B cell (primary cell): ENCODE measurements at regions not wholly inside any gene's neighbourhood (a gene's known extent, or its start where the extent isn't known, plus 50 kb on each side); places are given as distances from the start of the nearest gene placed in this dataset.

Source experiments
- ATAC-seq: fragments of 200-7000 bp; cut with Tn5 transposase; one replicate; pipeline ENCODE4 v1.10.0; 2021; ENCODE audit warnings: low read depth, mild to moderate bottlenecking, moderate number of reproducible peaks, moderate library complexity
- CTCF ChIA-PET: fragments of 350-600 bp; sonication (Branson Sonifier 250); formaldehyde crosslinking; loops from one replicate; lab custom pipeline; 2021; ENCODE audit warnings: antibody characterized with exemption, inconsistent platforms; lab: Charles Lee
- POLR2A ChIA-PET: fragments of 350-600 bp; sonication (Branson Sonifier 250); formaldehyde crosslinking; loops from one replicate; lab custom pipeline; 2021; ENCODE audit warnings: antibody characterized with exemption; lab: Charles Lee
- DNase-seq: peaks from one replicate; pipeline ENCODE4 v3.0.0; 2013
- H2AFZ ChIP-seq: 2 replicates; pipeline ENCODE4 v1.6.1; 2012; ENCODE audit warnings: mild to moderate bottlenecking, low read depth, low read length; ENCODE audit not compliant: insufficient read depth, poor library complexity, severe bottlenecking
- H3K27ac ChIP-seq, 2 donors: 1 replicate in 1 of 2; 2 replicates in 1 of 2; pipeline ENCODE4 v1.5.1; 2012 to 2013; ENCODE audit warnings: low read length in 2 of 2, mild to moderate bottlenecking in 2 of 2, moderate library complexity in 1 of 2
- H3K27me3 ChIP-seq, 4 experiments: fragments of 200-600 bp in 1 of 4; sonication (generic) in 1 of 4; replicated peaks in 1 of 4; 1 replicate in 2 of 4; 2 replicates in 2 of 4; pipeline versions ENCODE4 v1.6.1 to v1.7.0; 2013 to 2016; ENCODE audit warnings: low read length in 3 of 4, mild to moderate bottlenecking in 2 of 4, mixed read lengths in 1 of 4, moderate library complexity in 1 of 4; ENCODE audit not compliant: insufficient read depth in 4 of 4, control insufficient read depth in 3 of 4; ENCODE audit errors: control extremely low read depth in 1 of 4
- H3K36me3 ChIP-seq, 2 experiments: replicated peaks in 1 of 2; 1 replicate in 1 of 2; 2 replicates in 1 of 2; pipeline versions ENCODE4 v1.6.1 to v1.7.1; 2013; ENCODE audit warnings: low read length in 1 of 2; ENCODE audit not compliant: insufficient read depth in 2 of 2, control insufficient read depth in 1 of 2; ENCODE audit errors: control extremely low read depth in 1 of 2, extremely low read depth in 1 of 2
- H3K4me1 ChIP-seq, 2 donors: fragments of 200-600 bp in 1 of 2; sonication (generic) in 1 of 2; 1 replicate in 1 of 2; 2 replicates in 1 of 2; pipeline versions ENCODE4 v1.5.1 to v1.6.1; 2013 to 2017; ENCODE audit warnings: low read length in 2 of 2; ENCODE audit not compliant: control insufficient read depth in 2 of 2, insufficient read depth in 2 of 2
- H3K4me2 ChIP-seq: replicated peaks from 2 replicates; pipeline ENCODE3; 2012; ENCODE audit warnings: mild to moderate bottlenecking, low read depth, low read length; ENCODE audit not compliant: poor library complexity, severe bottlenecking
- H3K4me3 ChIP-seq, 5 experiments: fragments of 200-600 bp in 1 of 5; sonication (generic) in 1 of 5; 1 replicate in 3 of 5; 2 replicates in 2 of 5; pipeline versions ENCODE4 v1.5.1 to v1.7.0; 2011 to 2016; ENCODE audit warnings: low read length in 4 of 5, mild to moderate bottlenecking in 4 of 5, low read depth in 2 of 5, control low read depth in 1 of 5, moderate library complexity in 1 of 5; ENCODE audit not compliant: insufficient read depth in 1 of 5; ENCODE audit errors: control extremely low read depth in 1 of 5, extremely low read depth in 1 of 5
- H3K79me2 ChIP-seq: fragments of 200-600 bp; sonication (generic); one replicate; pipeline ENCODE4 v1.6.0; 2016; ENCODE audit warnings: low read length; ENCODE audit not compliant: control insufficient read depth, insufficient read depth
- H3K9ac ChIP-seq: fragments of 200-600 bp; sonication (generic); 2 replicates; pipeline ENCODE4 v1.6.1; 2017; ENCODE audit warnings: mild to moderate bottlenecking, low read length, moderate library complexity
- H3K9me3 ChIP-seq, 3 donors: one replicate each; pipeline versions ENCODE4 v1.6.1 to v1.7.1; 2013; ENCODE audit warnings: low read length in 2 of 3; ENCODE audit not compliant: control insufficient read depth in 2 of 3, insufficient read depth in 1 of 3; ENCODE audit errors: control extremely low read depth in 1 of 3
- H4K20me1 ChIP-seq: 2 replicates; pipeline ENCODE4 v1.6.0; 2012; ENCODE audit warnings: mild to moderate bottlenecking, low read length; ENCODE audit not compliant: insufficient read depth, control insufficient read depth, poor library complexity, severe bottlenecking
- H3K27ac Mint-ChIP-seq: one replicate; pipeline ENCODE4 v1.8.0; 2021; ENCODE audit warnings: mixed read lengths
- H3K27me3 Mint-ChIP-seq: one replicate; pipeline ENCODE4 v1.8.0; 2021; ENCODE audit warnings: mixed read lengths
- H3K4me1 Mint-ChIP-seq: one replicate; pipeline ENCODE4 v1.8.0; 2021; ENCODE audit warnings: mixed read lengths
- H3K4me3 Mint-ChIP-seq: one replicate; pipeline ENCODE4 v1.8.0; 2021; ENCODE audit warnings: mixed read lengths
- H3K9me3 Mint-ChIP-seq: one replicate; pipeline ENCODE4 v1.8.0; 2022; ENCODE audit warnings: mixed read lengths; ENCODE audit not compliant: insufficient read depth
- CTCF ChIP-seq: fragments of 200-600 bp; IDR thresholded peaks from one replicate; pipeline ENCODE4 v1.8.0; 2022; ENCODE audit warnings: antibody characterized with exemption, mild to moderate bottlenecking
- EZH2 ChIP-seq: IDR thresholded peaks from 2 replicates; pipeline ENCODE4 v1.6.1; 2012; ENCODE audit warnings: borderline replicate concordance, low read depth, mild to moderate bottlenecking, moderate library complexity, low read length; ENCODE audit not compliant: insufficient read depth, poor library complexity, severe bottlenecking
- WGBS: methylation state at CpG from one replicate; pipeline ENCODE4 v1.1.5; 2013; ENCODE audit warnings: missing lambda C conversion rate; ENCODE audit not compliant: insufficient coverage; 5-methylcytosine and 5-hydroxymethylcytosine counted together
- intact Hi-C: fragments of 100-400 bp; cut with micrococcal nuclease; formaldehyde crosslinking; loops from one replicate; pipeline ENCODE4 v1.10.0; 2022

DNA sequence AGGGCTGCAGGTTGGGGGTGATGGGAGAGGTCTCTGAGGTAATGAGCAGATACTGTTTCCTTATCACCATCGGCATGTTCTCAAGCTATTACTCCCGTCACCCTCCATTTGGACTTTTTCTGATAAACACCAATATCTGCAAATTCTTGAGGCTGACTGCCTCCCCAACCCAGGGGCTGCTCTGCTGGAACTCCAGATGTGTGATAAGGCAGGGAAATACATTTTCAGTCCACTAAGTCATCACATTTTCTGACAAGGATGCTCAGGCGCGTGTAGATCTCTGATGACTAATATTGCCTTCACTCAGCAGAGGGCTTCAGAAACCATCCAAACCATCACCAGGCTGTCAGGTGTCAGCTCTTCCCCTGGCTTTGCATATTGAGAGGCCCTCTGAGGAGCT lies 215.0 kb upstream of the POU3F1 start:
- Histone ChIP-seq H4K20me1 (no peaks in the 10 kb centered on the region), H3K4me3 (no peak overlapping the region), H3K36me3 (no peaks in the 10 kb centered on the region), H3K9ac (no peak overlapping the region), H3K79me2 (no peaks in the 10 kb centered on the region), H3K27me3 (peaks cover 0 to 3% (median 1%) of the 10 kb centered on the region in 4 experiments), H3K4me2 (no peak overlapping the region), H3K4me1 (no peaks in the 10 kb centered on the region), H2AFZ (no peak overlapping the region), H3K27ac (no peak overlapping the region), H3K9me3 (peaks cover 0 to 9% (median 3%) of the 10 kb centered on the region in 3 donors)
- 88% methylated on average over 2 of the region's 4 CpGs for WGBS
- ATAC-seq = no peak
- intact Hi-C loops = no loop called here
- no peaks in the 10 kb centered on the region for H3K4me1 Mint-ChIP-seq
- no peak for DNase-seq
- POLR2A ChIA-PET = no interaction called here
- peaks cover 9% of the 10 kb centered on the region for H3K27me3 Mint-ChIP-seq
- no peak for TF ChIP-seq EZH2
- TF ChIP-seq CTCF = no peak
- CTCF ChIA-PET = no interaction called here
- no peak overlapping the region for H3K27ac Mint-ChIP-seq
- H3K4me3 Mint-ChIP-seq = no peak overlapping the region
- peaks cover 5% of the 10 kb centered on the region for H3K9me3 Mint-ChIP-seq

DNA sequence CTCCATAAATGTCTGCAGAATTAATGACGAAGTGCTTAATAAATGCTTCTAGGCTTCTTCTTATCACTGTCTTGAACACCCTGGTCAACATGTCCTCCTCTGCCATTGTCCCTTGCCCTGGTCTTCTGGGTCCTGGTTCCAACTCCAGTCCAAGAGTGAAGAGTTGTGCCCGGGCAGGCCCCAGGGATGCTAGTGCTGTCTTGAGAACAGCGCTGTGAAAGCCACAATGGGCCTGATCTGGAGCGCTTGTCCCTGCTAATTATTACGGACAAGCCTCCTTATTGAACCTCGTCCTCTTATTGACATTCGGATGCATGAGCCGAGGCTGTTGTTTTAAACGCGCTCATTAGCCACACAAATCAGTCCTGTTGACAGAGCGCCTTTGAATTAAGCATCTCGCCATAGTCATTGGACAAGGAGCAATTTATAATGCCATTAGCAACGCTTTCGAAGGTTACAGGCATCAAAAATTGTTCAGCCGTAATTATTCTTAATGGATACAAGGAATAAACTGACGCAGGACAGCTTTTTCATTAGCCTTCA lies 211.6 kb upstream of the POU3F1 start:
- Histone ChIP-seq H3K9me3 (peaks cover 0 to 9% (median 3%) of the 10 kb centered on the region in 3 donors), H3K4me3 (no peak overlapping the region), H4K20me1 (no peaks in the 10 kb centered on the region), H3K36me3 (no peaks in the 10 kb centered on the region), H2AFZ (no peak overlapping the region), H3K9ac (no peak overlapping the region), H3K79me2 (no peaks in the 10 kb centered on the region), H3K4me1 (no peaks in the 10 kb centered on the region), H3K27ac (no peak overlapping the region), H3K27me3 (peaks cover 0 to 3% (median 1%) of the 10 kb centered on the region in 4 experiments), H3K4me2 (no peak overlapping the region)
- ChIA-PET CTCF (no interaction called here), POLR2A (no interaction called here)
- no peak for ATAC-seq
- no peak overlapping the region for H3K4me3 Mint-ChIP-seq
- WGBS = 92% methylated on average over 12 of the region's 16 CpGs
- no peak overlapping the region for H3K27ac Mint-ChIP-seq
- TF ChIP-seq EZH2 (no peak), CTCF (no peak)
- intact Hi-C loops = no loop called here
- H3K27me3 Mint-ChIP-seq = peaks cover 17% of the 10 kb centered on the region
- DNase-seq = no peak
- no peaks in the 10 kb centered on the region for H3K4me1 Mint-ChIP-seq
- peaks cover 5% of the 10 kb centered on the region for H3K9me3 Mint-ChIP-seq
